IPS-NIHi7 (cell line): ENCODE measurements at regions not wholly inside any gene's neighbourhood (a gene's known extent, or its start where the extent isn't known, plus 50 kb on each side); places are given as distances from the start of the nearest gene placed in this dataset.

Source experiments
- DNase-seq: peaks from one replicate; pipeline ENCODE4 v3.0.0; 2012; ENCODE audit warnings: mixed read lengths; ENCODE audit errors: extremely low spot score

DNA sequence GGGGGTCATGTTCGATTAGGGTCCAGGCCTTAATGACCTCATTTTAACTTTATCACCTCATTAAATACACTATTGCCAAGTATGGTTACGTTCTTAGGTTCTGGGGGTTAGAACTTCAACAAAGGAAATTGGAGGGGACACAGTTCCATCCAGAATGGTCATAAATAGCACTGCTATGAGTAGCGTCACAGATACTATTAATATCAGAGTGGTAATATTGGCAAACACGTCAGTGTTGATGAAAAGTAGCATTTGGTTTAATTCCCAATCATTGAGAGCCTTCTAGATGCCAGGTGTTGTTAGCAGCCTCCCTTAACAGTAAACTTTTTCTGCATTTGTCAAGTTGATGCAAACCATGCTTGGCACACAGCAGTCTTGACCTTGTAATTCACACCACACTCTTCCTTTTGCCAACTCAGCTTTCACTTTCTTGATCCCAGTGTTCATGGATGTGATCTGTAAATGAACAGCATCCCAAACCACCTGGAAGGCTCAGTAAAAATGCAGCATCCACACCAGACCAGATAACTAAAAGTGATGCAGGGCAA, 912.5 kb upstream of the TENM3 start:
- no peak for DNase-seq

DNA sequence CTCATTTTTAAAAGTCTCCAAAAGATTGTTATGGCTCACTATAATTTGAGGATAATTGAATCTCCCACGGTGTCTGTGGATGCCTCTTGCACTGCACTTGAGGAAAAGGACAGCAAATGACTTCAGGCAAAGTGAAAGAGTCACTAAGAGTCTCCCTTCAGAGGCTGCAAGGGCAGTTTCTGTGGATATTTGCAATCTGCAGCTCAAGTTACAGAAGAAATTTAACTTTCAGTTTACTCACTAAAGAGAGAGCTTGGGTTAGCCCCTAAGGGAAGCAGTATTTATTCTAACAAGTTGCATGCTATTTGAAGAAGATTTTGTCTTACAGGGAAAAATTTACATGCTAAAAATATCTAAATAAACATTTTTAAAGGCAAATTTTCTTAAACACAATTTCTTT, 912.0 kb upstream of the TENM3 start:
- DNase-seq: no peak

DNA sequence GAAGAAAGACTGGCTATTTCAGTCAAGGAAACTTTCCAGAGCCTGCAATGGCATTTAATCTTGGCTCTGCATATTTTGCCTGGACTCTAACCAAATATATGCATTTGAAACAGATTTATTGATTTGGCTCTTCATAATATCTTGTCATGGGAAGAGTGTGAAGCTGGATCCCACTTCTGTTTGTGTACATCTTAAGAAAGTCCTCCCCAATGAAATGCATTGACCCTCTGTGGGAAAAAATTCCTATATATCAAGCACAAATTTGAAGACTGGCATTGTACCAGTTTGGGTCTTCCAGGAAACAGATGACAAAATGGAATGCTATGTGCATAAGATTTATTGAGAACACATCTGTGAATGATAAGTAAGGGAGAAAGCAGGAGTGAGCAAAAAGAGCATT, 897.3 kb upstream of the TENM3 start:
- no peak for DNase-seq

DNA sequence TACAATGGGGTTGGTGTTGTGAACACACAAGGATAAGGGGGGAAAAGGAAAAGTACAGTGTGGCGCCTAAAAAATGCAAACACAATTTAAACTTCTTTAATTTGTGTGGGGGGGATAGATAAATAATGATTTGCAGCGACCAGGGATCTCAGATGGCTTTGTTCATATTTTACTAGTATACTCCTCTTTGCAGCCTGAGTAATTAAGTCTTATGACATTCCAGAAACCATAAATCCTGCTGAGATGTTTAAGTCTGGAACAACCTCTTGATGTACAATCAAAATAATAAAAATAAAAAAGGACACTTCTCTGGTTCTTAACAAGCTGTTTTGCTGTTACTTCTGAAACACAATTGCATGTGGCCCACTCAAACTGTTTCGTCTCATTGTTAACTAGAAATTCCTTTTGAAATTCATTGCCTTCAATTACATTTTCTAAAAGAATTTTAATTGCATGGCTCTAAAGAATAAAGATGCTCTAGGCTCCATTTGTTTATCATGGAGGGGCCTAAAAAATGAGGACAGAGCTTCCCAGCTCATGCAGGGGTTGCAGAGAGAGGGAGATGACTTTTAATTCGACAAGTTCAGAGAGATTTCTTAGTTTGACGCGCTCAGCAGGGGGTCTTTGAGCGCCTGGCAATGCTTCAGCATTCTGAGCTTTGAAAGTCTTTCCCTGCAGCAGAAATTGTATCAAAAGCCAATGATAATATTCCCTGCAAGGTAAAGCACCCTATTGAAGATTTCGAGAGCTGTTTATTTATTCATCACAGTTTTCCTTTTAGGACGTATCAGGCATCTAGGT, 892.4 kb upstream of the TENM3 start:
- DNase-seq: peak; percentile 19

DNA sequence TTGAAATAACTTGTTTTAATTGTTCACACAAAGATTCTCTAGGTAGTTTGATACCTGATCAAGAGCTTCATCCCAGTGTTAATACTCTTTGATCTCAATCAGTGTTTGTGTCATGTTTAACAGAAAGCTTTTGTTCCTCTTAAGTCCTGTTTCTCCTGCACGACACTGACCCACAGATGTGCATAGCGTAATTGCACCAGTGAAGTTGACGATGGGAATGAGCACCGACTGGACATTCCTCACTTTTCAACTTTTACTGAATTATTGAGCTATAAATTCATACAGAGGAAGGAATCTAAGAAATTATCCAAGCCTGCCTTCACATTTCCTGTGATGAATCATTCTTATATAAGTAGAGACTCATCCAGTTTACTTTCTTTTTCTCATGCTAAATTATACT, 878.7 kb upstream of the TENM3 start:
- no peak for DNase-seq

DNA sequence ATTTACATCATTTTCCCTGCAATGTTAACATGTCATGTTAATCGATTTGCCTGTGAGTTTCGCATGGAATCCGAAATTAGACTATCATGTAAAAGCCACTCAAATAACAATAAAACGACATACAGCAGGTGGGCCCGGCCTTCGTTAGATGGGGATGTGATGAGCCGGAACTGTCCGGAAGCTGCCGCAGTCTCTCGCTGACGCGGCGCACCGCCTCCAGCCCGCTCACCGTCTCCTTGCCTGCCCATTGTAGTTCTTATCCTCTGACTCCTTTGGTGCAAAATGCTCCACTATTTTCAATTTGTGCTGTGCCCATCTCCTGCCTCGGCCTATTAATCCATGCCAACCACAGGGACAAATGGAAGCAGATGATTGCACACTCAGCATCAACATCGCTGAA, 877.5 kb upstream of the TENM3 start:
- DNase-seq: no peak

DNA sequence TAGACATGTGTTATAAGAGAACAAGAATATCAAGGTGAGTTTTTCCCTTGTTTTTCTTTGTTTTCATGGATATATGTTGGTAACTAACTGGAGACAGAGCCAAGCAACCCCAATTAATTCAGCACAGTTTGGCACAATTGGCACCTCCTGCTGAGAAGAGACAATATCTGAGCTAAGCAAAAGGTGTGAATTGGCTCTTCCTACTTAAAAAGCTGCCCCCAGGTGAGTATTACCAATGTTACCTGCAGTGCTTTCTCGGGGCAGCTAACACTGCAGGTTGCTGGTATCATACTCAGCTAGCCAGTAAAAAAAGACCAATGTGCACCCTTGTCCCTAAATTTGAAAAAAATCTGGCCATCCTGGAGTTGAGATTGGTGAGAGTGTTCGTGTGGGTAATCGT, 871.2 kb upstream of the TENM3 start:
- peak; percentile 13 for DNase-seq

DNA sequence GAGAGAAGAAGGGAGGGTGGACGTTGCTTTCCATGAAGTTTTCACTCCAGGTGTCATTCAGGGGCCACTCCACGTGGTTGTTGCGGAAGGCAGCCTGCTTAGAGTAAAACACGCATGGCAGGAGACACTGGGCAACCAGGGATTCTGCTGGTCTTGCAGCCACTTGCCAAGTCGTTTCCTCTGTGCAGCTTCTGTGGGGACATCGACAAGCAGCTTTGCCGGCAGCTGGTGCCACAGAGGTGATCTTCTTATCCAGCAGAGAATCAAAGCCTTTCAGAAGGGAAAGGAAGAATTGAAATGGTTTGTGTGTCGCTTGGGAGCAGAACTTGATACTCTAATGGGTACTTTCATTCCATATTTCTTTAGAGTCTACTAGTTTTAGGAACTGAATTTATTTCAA, 867.1 kb upstream of the TENM3 start:
- no peak for DNase-seq

DNA sequence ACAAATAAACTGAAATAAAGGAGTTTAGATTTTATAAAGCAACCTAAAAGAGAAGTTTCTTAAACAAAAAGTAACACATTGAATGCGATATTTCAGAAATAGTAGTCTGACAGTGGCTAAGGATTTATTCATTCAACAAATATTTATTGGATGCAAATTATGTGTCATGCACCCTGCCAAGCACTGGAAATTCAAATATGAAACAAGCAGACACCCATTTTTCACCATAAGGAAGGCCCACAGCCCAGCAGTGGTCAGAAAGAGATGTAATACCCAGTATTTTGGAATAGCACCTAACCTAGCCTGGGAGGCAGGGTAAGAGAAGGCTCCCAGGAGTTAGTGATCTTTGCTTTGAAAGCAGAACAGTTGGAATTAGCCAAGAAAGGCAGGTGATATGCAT, 855.1 kb upstream of the TENM3 start:
- no peak for DNase-seq

DNA sequence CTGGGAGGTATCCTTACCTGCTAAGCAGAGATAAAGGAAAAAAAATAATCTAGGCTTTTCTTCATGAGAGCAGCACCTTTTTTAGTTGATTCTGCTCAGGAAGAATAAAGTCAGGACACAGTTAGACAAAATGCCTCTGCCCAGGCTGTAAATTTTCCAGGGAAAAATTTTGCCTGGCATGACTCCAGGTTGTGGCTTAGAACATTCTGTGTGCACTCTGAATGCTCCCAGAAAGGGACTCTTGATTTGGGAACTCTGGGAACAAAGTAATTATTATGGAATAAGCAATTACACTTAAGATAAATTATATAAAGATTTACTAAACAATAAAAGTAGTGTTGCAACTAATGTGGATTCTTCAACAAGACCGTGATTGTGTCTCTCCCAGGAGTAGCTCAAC, 826.2 kb upstream of the TENM3 start:
- no peak for DNase-seq

DNA sequence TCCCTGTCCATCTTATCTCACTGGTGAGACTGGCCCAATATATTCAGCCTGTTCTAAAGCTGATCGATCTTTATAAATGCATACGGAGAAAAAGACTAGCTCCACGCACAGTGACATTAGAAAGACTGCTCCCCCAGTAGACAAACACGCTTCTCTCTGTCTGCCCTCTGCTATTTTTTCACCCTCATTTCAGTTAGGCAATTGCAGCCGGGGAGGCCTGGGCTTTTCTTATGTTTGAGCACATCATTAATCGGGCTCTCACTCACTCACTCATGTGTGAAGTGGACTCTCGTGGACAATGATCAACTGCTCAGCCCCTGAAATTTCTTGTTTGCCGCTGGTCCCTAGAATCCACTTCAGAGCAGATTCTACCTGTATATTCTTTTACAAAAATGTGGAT, 824.7 kb upstream of the TENM3 start:
- DNase-seq: no peak

DNA sequence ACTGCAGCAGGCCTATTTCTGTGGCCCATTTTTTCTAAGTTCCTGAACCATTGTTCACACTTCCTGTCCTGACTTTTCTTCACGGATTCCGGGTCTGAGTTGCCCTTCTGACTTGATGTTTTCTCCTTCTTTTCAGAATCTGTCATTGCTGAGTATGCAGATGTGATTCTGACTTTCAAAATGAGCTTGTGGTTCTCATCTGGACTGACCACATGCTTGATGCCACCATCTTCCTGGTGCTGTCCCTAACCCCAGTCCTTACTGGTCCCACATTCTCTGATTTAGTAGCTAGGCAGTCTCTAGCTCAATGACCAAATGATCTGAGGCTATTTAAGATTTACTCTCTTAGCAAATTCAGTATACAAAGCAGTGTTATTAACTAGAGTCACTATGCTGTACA, 822.3 kb upstream of the TENM3 start:
- DNase-seq: no peak

DNA sequence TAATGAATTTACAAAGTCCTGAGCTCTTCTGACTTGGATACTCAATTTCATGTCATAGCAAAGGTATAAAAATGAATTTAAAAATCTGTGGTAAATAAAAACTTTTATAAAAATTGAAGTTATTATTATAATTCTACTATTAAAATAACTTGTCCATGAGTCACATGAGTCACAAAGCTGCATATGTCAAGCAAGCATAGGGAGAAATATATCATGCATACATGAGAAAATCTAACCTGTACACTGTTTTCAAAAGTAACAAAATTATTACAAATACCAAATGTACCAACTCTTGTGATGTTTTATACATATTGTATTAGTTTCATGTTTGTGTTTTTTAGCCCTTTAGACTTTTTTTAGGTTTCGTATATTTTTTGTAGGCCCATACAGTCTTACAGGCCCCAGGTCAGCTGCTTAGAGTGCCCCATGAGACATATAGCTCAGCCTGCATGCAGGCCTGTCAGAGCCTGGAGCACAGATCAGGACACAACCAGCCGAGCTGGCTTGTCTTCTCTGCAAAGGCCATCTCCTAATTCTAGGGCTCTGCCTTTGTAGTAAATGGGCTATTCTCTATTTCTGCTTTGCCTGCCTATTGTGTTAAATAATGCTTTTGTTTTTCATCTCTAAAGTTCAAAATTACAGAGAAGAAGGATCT, 818.7 kb upstream of the TENM3 start:
- DNase-seq: no peak

DNA sequence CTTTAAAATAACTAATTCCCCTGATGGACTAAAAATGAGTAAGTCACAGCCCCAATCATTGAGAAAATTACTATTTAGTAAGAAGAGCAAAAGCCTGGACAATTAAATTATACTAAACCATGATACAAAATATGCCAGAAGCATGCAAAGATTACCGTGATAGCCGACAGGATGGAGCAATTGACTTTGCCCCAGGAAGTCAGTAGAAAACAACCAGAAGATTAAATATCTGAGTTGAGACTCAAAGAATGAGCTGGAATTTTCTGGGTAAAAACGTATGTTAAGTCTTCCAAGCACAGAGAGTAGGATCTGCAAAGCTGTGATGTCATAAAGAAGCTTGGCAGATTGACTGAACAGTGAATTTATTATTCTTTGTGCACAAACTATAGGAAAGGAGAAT, 816.1 kb upstream of the TENM3 start:
- DNase-seq: no peak

DNA sequence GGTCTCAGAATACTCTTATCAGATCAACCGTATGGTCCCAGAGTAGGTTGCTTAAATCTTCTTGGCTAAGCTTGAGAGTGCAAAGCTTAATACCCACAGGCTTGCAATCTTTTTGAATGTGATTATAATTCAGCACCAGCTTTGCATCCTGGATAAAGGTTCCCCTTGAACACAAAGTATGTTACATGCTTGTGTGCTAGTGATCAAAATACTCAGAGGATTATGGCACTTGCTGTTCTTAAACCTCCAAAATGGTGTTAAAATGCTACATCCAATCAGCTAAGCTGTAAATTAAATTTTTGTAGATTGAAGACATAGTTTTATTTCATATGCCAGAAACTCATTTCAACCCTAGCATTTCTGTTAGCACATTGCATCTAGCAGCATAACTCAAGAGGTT, 812.2 kb upstream of the TENM3 start:
- no peak for DNase-seq

DNA sequence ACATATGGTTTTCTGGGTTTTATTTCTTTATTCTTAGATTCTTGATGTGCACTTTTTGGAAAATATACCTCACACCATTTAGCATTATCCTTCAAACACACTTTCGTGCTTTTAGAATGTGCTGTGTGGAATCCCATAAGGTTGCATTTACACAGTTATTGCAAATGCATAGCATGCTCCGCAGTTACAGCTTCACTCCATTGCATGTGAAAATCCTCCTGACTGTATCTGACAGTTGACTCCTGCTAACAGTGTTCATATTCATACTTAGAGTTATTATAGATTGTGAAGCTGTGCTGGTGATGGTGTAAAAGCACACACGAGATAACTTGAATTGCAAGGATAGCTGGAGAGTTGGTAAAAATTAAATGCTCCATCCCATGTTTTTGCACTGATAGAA, 811.5 kb upstream of the TENM3 start:
- no peak for DNase-seq

DNA sequence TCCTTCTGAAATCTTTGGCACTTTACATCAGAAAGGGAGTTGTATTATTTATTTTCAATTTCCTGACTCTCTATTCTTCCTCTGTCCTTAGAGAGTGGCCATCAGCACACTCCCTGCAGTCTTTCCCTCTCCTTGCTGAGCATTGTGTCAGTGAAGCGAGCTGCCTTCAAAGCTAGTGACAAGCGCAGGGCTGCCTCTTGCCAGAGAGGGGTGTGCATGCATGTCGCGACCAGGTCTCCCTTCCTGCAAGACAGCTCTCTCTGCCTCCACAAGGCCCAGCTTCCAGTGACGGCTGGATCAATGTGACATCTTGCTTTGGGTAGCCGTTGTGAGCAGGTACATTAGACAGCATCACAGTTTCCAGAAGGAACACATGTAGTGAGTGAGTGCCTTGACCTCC, 810.9 kb upstream of the TENM3 start:
- peak; percentile 32 for DNase-seq

DNA sequence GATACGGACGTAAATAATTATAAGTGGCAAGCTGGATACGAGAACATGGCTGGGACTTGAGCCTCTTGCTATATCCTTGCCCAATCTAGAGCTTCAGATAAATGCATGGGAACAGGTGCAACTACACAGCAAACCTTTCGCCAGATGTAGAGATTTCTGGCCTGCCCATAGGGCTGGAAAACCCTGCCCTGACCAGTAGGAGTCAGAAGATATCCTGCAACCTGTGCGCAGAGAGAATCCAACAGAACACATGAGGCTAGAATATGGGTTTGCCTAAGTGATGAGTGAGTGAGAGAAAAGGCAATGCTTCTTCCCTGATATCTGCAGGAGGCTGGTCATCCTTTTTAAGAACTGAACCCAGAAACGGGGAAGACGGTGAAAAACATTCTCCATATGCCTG, 805.3 kb upstream of the TENM3 start:
- peak; percentile 15 for DNase-seq

DNA sequence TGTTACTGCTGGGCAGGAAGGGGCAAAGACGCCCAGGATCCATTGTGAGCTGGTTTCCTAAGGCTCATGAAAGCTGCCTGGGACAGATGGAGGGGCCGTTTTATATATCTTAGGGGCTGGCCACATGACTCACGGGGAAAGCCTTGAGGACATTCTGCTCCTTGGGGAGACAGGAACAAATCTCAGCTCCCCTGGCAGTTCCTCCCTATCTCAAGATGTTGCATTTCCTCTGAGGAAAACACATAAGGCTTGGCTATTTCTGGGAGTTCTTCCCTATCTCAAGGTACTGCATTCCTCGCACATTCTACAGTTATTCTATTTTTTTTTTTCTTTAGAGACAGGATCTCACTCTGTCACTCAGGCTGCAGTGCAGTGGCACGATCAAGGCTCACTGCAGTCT, 804.6 kb upstream of the TENM3 start:
- no peak for DNase-seq

DNA sequence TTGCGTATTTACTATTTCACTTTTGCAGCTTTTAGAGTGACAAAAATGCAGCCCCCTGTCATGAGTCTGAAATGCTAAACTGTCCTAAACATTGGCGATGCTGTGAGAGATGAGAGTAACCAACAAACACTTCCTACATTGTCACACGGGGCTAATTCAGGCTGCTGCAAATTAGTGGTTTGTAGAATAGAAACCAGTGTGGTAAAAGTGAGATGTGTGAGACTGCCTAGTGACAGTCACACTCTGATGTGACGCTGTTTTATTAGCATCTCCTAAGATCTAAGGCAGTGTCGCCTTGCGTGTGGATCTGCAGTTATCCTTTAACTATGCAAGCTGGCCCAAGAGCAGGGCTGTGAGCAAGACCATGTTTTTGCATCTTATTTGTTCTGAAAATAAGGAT, 800.2 kb upstream of the TENM3 start:
- DNase-seq: no peak

DNA sequence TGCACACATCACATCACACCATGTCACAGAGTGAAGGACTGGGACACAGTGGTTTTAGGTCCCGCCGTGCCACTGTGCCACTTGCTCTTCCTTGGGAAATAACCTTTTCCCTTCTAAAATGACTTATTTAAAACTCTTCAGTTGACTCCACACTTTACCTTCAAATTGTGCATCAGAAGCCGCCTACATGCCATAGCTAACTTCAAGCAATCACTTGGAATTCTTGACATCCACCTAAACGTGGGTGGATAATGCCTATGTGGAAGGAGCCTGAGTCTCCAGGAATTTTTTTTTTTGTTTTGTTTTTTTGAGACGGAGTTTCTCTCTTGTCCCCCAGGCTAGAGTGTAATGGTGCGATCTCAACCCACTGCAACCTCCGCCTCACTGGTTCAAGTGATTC, 777.4 kb upstream of the TENM3 start:
- no peak for DNase-seq

DNA sequence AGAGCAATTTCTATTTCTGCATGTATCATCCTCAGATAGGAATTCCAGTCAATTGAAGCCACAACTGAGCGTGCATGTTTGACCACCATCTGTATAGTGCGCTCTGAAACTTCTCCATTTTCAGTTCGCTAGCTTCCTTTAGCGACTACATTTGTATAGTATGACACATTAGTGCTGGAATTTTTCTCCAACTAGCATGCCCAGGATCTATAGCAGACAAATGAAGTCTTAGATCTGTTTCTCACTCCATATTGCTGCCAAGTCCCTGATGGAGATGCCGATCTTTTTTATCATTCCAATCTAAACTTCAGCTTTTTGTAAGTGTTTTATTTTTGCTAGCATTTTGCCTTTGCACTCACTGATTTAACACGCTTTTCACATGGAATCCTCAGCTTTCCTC, 774.8 kb upstream of the TENM3 start:
- no peak for DNase-seq

DNA sequence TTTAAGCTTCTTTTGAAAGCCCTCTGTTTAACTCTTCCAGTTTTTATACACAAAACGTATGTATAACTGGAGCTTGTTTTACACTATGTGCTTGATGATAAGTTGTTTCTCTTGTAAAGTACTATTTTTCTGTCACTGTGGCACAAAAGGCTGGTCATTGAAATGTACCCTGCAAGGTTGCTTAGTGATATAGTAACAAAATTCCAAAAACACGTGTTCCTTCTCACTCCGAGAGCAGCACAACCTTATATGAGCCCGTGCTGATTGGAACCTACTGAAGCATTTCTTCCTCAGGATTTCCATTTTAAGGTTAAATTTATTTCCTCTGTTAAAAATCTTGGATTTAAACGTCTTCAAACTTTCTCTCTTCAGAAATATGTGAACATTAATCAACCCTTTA, 772.9 kb upstream of the TENM3 start:
- no peak for DNase-seq

DNA sequence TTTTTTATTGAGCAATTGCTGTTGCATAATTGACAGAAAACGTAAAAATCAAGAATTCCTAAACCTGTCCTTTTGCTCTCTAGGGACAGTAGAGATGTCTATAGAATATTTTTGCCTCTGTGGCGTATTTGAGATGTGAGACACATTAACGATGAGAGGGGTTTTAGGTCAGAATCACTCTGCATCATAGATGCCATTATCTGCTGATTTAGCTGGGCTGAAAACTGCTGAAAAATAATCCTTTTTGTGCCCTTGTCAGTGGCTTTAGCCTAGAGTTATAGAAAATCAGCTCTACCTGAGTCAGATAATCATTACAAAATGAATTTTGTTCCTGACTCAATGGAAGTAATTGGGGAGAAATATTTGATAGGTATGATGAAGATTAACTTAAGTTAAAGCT, 767.8 kb upstream of the TENM3 start:
- DNase-seq: no peak
